K562 (cell line): ENCODE measurements at regions not wholly inside any gene's neighbourhood (a gene's known extent, or its start where the extent isn't known, plus 50 kb on each side); places are given as distances from the start of the nearest gene placed in this dataset.

Experiments
- ATF2 ChIP-seq: sonication (generic); formaldehyde crosslinking; IDR thresholded peaks from 2 replicates; pipeline ENCODE4 v1.8.1; 2022; ENCODE audit warnings: missing genetic modification reagents
- CTCF ChIP-seq, 3 experiments: IDR thresholded peaks in 2 of 3; conservative IDR thresholded peaks in 1 of 3; 2 replicates each; pipeline ENCODE4 v1.5.1; 2011 to 2012; ENCODE audit warnings: low read length in 3 of 3, mild to moderate bottlenecking in 3 of 3, control low read depth in 2 of 3, improper control_type of control experiment in 1 of 3, inconsistent platforms in 1 of 3, low read depth in 1 of 3, mixed read lengths in 1 of 3, moderate library complexity in 1 of 3; ENCODE audit not compliant: insufficient read depth in 2 of 3
- EZH2 ChIP-seq: IDR thresholded peaks from 2 replicates; pipeline ENCODE4 v1.6.1; 2012; ENCODE audit warnings: low read depth, mild to moderate bottlenecking, inconsistent platforms, low read length, borderline replicate concordance
- NFRKB ChIP-seq: fragments of 450-650 bp; IDR thresholded peaks from 2 replicates; pipeline ENCODE4 v1.6.1; 2016; ENCODE audit warnings: low read depth
- POLR2A ChIP-seq: fragments of 450-650 bp; conservative IDR thresholded peaks from 2 replicates; pipeline ENCODE4 v1.6.1; 2016
- RAD21 ChIP-seq, 2 experiments: fragments of 250-450 bp in 1 of 2; fragments of 450-650 bp in 1 of 2; sonication (Bioruptor Pico) in 1 of 2; formaldehyde crosslinking in 1 of 2; IDR thresholded peaks in 1 of 2; conservative IDR thresholded peaks in 1 of 2; 2 replicates each; pipeline versions ENCODE4 v1.4.0 to v1.8.0; 2020 to 2022; ENCODE audit warnings: mild to moderate bottlenecking in 2 of 2, moderate library complexity in 1 of 2
- ZZZ3 ChIP-seq: fragments of 450-650 bp; IDR thresholded peaks from 2 replicates; pipeline ENCODE4 v1.6.1; 2016; ENCODE audit warnings: antibody characterized with exemption, mild to moderate bottlenecking, moderate library complexity

- TF ChIP-seq ATF2 (CRISPR knock-in tag) (no peak), CTCF (IDR thresholded peaks at IDR 0.05 in 2 of 3, conservative IDR thresholded peaks at IDR 0.05 in 1 of 3; ENCODE audit: insufficient read depth in 2 of 3, low read depth in 1 of 3, low read length in 3 of 3) (no peak), RAD21 (CRISPR knock-in tag; conservative IDR thresholded peaks at IDR 0.05 in 1 of 2, IDR thresholded peaks at IDR 0.05 in 1 of 2) (no peak), POLR2A (no peak), NFRKB (no peak), ZZZ3 (no peak), EZH2 (no peak)
These were observed 192.0 kb downstream of the SMIM20 start for GRCh38 chr4:26105815-26106699.
